ENCODE measurements at regions not wholly inside any gene's neighbourhood (a gene's known extent, or its start where the extent isn't known, plus 50 kb on each side); places are given as distances from the start of the nearest gene placed in this dataset.

GRCh38 chr1:81407000-81407821 lies 393.5 kb upstream of the ADGRL2 start:
- no peak for TF ChIP-seq POLR2AphosphoS5 (IDR thresholded peaks at IDR 0.05)
- TF ChIP-seq, protein P1, sequence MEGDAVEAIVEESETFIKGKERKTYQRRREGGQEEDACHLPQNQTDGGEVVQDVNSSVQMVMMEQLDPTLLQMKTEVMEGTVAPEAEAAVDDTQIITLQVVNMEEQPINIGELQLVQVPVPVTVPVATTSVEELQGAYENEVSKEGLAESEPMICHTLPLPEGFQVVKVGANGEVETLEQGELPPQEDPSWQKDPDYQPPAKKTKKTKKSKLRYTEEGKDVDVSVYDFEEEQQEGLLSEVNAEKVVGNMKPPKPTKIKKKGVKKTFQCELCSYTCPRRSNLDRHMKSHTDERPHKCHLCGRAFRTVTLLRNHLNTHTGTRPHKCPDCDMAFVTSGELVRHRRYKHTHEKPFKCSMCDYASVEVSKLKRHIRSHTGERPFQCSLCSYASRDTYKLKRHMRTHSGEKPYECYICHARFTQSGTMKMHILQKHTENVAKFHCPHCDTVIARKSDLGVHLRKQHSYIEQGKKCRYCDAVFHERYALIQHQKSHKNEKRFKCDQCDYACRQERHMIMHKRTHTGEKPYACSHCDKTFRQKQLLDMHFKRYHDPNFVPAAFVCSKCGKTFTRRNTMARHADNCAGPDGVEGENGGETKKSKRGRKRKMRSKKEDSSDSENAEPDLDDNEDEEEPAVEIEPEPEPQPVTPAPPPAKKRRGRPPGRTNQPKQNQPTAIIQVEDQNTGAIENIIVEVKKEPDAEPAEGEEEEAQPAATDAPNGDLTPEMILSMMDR (IDR thresholded peaks at IDR 0.05 in 8 of 11, conservative IDR thresholded peaks at IDR 0.05 in 3 of 11), result no peak
